ENCODE measurements at regions not wholly inside any gene's neighbourhood (a gene's known extent, or its start where the extent isn't known, plus 50 kb on each side); places are given as distances from the start of the nearest gene placed in this dataset.

DNA sequence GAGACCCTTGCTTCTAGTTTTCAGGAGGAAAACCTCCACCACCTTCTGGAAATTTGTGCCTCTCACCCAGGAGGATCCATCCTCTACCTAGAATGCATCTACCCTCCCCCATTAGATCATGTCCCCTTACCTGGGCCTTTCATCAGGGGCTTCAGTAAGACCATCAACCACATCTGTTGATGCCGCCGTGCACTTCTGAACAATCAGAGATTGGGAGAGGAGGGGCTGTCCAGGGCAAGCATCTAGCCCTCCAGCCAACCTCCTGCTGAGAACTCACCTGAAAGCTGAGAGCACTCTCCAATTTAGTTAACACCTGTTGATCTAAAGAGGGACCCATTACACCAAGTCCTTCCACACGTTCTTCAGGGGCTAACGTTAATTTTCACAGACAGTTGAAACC lies 57.6 kb upstream of the PIK3CG start:
- H3K27ac Mint-ChIP-seq: no peak overlapping the region

DNA sequence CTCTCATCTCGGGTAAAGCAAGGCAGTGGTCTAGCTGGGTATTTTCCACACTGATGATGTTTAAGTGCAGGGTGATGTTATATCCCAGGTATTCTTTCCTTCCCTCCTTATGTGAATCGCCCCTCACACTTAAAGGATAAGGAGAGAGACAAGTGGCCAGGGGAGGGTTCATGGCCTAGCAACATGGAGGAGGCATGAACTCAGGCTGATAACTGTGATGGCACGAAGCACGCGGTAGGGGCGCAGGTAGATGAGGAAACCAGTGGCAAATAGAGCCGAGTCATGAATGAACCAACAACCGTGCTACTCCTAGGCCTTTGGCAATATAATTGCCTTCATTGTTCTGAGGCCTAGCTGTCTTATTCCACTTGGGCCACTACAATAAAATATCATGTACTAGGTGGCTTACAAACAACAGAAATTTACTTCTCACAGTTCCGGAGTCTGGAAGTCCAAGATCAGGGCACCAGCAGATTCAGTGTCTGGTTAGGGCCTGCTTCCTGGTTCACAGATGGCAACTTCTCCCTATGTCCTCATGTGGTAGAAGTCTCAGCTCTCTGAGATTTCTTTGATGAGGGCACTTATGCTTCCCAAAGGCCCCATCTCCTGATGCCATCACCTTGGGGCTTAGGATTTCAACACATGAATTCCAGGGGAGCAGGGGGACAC lies 56.0 kb upstream of the PIK3CG start:
- no peak overlapping the region for H3K4me3 Mint-ChIP-seq
- H3K27me3 Mint-ChIP-seq: no peaks in the 10 kb centered on the region
- H3K9me3 Mint-ChIP-seq: no peaks in the 10 kb centered on the region
- TF ChIP-seq, protein P1, sequence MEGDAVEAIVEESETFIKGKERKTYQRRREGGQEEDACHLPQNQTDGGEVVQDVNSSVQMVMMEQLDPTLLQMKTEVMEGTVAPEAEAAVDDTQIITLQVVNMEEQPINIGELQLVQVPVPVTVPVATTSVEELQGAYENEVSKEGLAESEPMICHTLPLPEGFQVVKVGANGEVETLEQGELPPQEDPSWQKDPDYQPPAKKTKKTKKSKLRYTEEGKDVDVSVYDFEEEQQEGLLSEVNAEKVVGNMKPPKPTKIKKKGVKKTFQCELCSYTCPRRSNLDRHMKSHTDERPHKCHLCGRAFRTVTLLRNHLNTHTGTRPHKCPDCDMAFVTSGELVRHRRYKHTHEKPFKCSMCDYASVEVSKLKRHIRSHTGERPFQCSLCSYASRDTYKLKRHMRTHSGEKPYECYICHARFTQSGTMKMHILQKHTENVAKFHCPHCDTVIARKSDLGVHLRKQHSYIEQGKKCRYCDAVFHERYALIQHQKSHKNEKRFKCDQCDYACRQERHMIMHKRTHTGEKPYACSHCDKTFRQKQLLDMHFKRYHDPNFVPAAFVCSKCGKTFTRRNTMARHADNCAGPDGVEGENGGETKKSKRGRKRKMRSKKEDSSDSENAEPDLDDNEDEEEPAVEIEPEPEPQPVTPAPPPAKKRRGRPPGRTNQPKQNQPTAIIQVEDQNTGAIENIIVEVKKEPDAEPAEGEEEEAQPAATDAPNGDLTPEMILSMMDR (conservative IDR thresholded peaks at IDR 0.05): no peak
- no peak overlapping the region for H3K27ac Mint-ChIP-seq
- no peaks in the 10 kb centered on the region for H3K36me3 Mint-ChIP-seq
- no peaks in the 10 kb centered on the region for H3K4me1 Mint-ChIP-seq (ENCODE audit: unreplicated experiment)
- DNase-seq (ENCODE audit: extremely low spot score, unreplicated experiment): no peak

More for the DNA sequence above, 57.6 kb upstream of the PIK3CG start:
- no peak for DNase-seq (ENCODE audit: extremely low spot score, unreplicated experiment)
- TF ChIP-seq, protein P1 (conservative IDR thresholded peaks at IDR 0.05): no peak
- Mint-ChIP-seq H3K4me1 (ENCODE audit: unreplicated experiment) (no peaks in the 10 kb centered on the region), H3K36me3 (no peaks in the 10 kb centered on the region), H3K4me3 (no peak overlapping the region), H3K27me3 (peaks cover 7% of the 10 kb centered on the region), H3K9me3 (no peaks in the 10 kb centered on the region)

DNA sequence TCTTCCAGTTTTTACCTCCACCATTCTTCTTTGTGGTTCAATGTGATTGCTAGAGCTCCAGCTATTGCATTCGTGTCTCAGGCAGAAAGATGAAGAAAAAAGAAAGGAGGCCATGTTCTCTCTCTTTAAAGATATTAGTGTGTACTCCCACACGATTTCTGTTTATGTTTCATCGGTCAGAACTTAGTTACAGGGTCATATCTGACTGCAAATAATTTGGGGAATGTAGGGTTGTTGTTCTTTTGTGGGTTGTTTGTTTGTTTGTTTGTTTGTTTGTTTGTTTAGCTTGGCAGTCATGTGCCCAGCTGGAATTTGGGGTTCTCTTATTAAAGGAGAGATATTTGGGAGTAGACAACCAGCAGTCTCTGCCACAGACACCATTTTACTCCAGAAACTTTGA lies 53.6 kb upstream of the PIK3CG start:
- Mint-ChIP-seq H3K27ac (no peak overlapping the region), H3K36me3 (no peaks in the 10 kb centered on the region), H3K4me1 (ENCODE audit: unreplicated experiment) (no peaks in the 10 kb centered on the region), H3K27me3 (no peaks in the 10 kb centered on the region), H3K4me3 (no peak overlapping the region), H3K9me3 (no peaks in the 10 kb centered on the region)
- TF ChIP-seq, protein P1 (conservative IDR thresholded peaks at IDR 0.05): no peak
- DNase-seq (ENCODE audit: extremely low spot score, unreplicated experiment): no peak

DNA sequence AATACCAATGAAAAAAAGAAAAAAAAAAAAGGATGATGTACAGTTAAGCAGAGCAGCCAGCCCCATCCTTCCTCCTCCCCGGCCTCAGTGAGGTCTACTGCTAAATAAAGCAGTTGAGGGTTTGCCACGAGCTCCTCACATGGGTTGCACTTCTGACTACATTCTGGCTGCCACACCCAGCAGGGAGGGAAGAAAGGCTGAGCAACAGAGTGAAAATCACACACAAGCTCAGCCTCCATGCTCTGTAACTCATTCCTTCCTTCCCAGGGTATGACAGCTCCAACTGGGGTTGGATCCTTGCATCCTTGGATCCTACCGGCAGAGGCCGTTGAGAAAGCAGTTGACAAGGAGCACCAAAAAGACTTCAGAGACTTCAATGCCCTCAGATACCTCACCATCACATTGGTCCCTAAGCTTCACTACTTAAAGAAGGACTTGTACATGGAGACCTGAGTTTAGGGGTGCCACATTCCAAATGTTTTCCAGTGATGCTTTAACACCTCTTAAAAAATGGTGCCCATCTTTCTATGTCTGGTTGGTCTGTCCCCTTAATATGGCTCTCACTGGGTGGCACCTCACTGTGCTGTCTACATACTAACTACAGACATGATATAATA lies 52.9 kb upstream of the PIK3CG start:
- Mint-ChIP-seq H3K4me3 (no peak overlapping the region), H3K9me3 (no peaks in the 10 kb centered on the region), H3K27ac (no peak overlapping the region), H3K27me3 (no peaks in the 10 kb centered on the region), H3K36me3 (no peaks in the 10 kb centered on the region), H3K4me1 (ENCODE audit: unreplicated experiment) (no peaks in the 10 kb centered on the region)
- TF ChIP-seq, protein P1 (conservative IDR thresholded peaks at IDR 0.05): no peak
- DNase-seq (ENCODE audit: extremely low spot score, unreplicated experiment): no peak

DNA sequence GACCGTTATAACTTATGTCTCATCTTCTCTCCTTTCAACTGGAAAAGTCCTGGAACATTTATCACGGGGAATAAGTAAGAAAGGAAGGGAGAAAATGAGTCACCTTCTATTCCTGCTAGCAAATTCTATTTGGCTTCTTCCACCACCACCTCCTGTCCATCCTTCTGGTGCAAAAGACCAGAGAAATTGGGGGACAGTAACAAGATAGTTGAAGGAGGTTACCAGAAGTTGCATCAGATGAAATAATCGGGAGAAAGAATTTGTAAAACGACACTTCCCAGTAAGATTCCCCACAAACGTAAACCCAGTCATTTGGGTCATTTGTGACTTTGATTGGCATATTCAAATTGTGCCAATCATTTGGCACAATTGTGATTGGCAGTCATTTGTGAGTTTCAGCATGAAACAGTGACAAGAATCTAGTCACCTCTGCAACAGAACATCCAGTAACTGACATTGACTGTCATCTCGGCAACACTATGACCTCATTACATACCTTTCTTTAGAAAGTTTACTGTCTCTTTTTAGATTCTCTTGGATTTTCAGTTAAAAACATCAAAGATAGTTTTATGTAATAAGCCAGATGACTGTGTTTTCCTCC lies 51.3 kb upstream of the PIK3CG start:
- Mint-ChIP-seq H3K4me1 (ENCODE audit: unreplicated experiment) (no peaks in the 10 kb centered on the region), H3K36me3 (no peaks in the 10 kb centered on the region), H3K27me3 (no peaks in the 10 kb centered on the region), H3K9me3 (no peaks in the 10 kb centered on the region), H3K4me3 (no peak overlapping the region), H3K27ac (no peak overlapping the region)
- TF ChIP-seq, protein P1 (conservative IDR thresholded peaks at IDR 0.05): no peak
- no peak for DNase-seq (ENCODE audit: extremely low spot score, unreplicated experiment)
